H9 (cell line): ENCODE measurements at regions not wholly inside any gene's neighbourhood (a gene's known extent, or its start where the extent isn't known, plus 50 kb on each side); places are given as distances from the start of the nearest gene placed in this dataset.

Source experiments
- DNase-seq: peaks from one replicate; pipeline ENCODE4 v3.0.0-alpha.2; 2017
- H2AFZ ChIP-seq: one replicate; pipeline ENCODE4 v1.6.1; 2013; ENCODE audit warnings: mild to moderate bottlenecking, low read length, control low read depth, moderate library complexity
- H2AK5ac ChIP-seq: 2 replicates; pipeline ENCODE4 v1.6.1; 2013; ENCODE audit warnings: low read length, control low read depth, mixed read lengths; ENCODE audit not compliant: insufficient read length
- H2BK120ac ChIP-seq: one replicate; pipeline ENCODE4 v1.6.1; 2013; ENCODE audit warnings: low read depth, mild to moderate bottlenecking, low read length, control low read depth, inconsistent platforms; ENCODE audit not compliant: poor library complexity, severe bottlenecking
- H2BK12ac ChIP-seq: 2 replicates; pipeline ENCODE4 v1.6.1; 2013; ENCODE audit warnings: low read length, control low read depth, mixed read lengths, low read depth; ENCODE audit not compliant: insufficient read length
- H2BK15ac ChIP-seq: 2 replicates; pipeline ENCODE4 v1.6.1; 2013; ENCODE audit warnings: low read depth, low read length, control low read depth
- H2BK20ac ChIP-seq: one replicate; pipeline ENCODE4 v1.6.1; 2013; ENCODE audit warnings: low read depth, mild to moderate bottlenecking, low read length, control low read depth, inconsistent platforms; ENCODE audit not compliant: poor library complexity, severe bottlenecking
- H2BK5ac ChIP-seq: 2 replicates; pipeline ENCODE4 v1.6.1; 2013; ENCODE audit warnings: low read length, control low read depth, mixed read lengths; ENCODE audit not compliant: insufficient read length
- H3K14ac ChIP-seq: 2 replicates; pipeline ENCODE4 v1.6.1; 2013; ENCODE audit warnings: low read length, control low read depth; ENCODE audit not compliant: insufficient read depth
- H3K18ac ChIP-seq: 2 replicates; pipeline ENCODE4 v1.6.1; 2013; ENCODE audit warnings: low read depth, mild to moderate bottlenecking, mixed read lengths, low read length, control low read depth; ENCODE audit not compliant: insufficient read length
- H3K23ac ChIP-seq: 2 replicates; pipeline ENCODE4 v1.6.1; 2013; ENCODE audit warnings: low read length, control low read depth, mixed read lengths, low read depth; ENCODE audit not compliant: insufficient read length
- H3K23me2 ChIP-seq: 2 replicates; pipeline ENCODE4 v1.6.1; 2013; ENCODE audit warnings: low read depth, mild to moderate bottlenecking, mixed read lengths, low read length, control low read depth; ENCODE audit not compliant: insufficient read length, poor library complexity, severe bottlenecking
- H3K27ac ChIP-seq: 2 replicates; pipeline ENCODE4 v1.5.1; 2013; ENCODE audit warnings: low read length, control low read depth, mixed read lengths, low read depth; ENCODE audit not compliant: insufficient read length
- H3K27me3 ChIP-seq: 2 replicates; pipeline ENCODE4 v1.6.1; 2013; ENCODE audit warnings: low read length, control low read depth, inconsistent platforms; ENCODE audit not compliant: insufficient read depth
- H3K4ac ChIP-seq: 2 replicates; pipeline ENCODE4 v1.6.1; 2013; ENCODE audit warnings: low read depth, mild to moderate bottlenecking, control low read depth, inconsistent platforms, low read length, moderate library complexity
- H3K4me1 ChIP-seq: 2 replicates; pipeline ENCODE4 v1.6.1; 2013; ENCODE audit warnings: low read length, control low read depth, inconsistent platforms; ENCODE audit not compliant: insufficient read depth
- H3K4me2 ChIP-seq: 2 replicates; pipeline ENCODE4 v1.6.1; 2013; ENCODE audit warnings: low read length, control low read depth, mixed read lengths; ENCODE audit not compliant: insufficient read length, insufficient read depth
- H3K56ac ChIP-seq: 2 replicates; pipeline ENCODE4 v1.6.1; 2013; ENCODE audit warnings: low read depth, mild to moderate bottlenecking, mixed read lengths, low read length, control low read depth; ENCODE audit not compliant: insufficient read length
- H3K79me1 ChIP-seq: 2 replicates; pipeline ENCODE4 v1.6.1; 2013; ENCODE audit warnings: low read depth, mild to moderate bottlenecking, moderate library complexity, low read length, control low read depth, inconsistent platforms; ENCODE audit not compliant: insufficient read depth, poor library complexity, severe bottlenecking
- H3K79me2 ChIP-seq: 2 replicates; pipeline ENCODE4 v1.6.1; 2013; ENCODE audit warnings: low read length, control low read depth, inconsistent platforms; ENCODE audit not compliant: insufficient read depth
- H3K9ac ChIP-seq: 2 replicates; pipeline ENCODE4 v1.6.1; 2013; ENCODE audit warnings: low read length, control low read depth, mixed read lengths; ENCODE audit not compliant: insufficient read length; ENCODE audit errors: extremely low read depth
- H3K9me3 ChIP-seq: one replicate; pipeline ENCODE4 v1.6.1; 2013; ENCODE audit warnings: low read depth, low read length, inconsistent platforms; ENCODE audit not compliant: control insufficient read depth
- H3T11ph ChIP-seq: one replicate; pipeline ENCODE4 v1.6.1; 2013; ENCODE audit warnings: mild to moderate bottlenecking, low read length, control low read depth, inconsistent platforms
- H4K20me1 ChIP-seq: one replicate; pipeline ENCODE4 v1.6.1; 2013; ENCODE audit not compliant: control insufficient read depth, insufficient read length, insufficient read depth
- H4K5ac ChIP-seq: 2 replicates; pipeline ENCODE4 v1.6.1; 2013; ENCODE audit warnings: low read depth, mild to moderate bottlenecking, mixed read lengths, low read length, control low read depth; ENCODE audit not compliant: insufficient read length
- H4K8ac ChIP-seq: replicated peaks from 2 replicates; pipeline ENCODE4 v1.6.1; 2013; ENCODE audit warnings: low read length, control low read depth, mixed read lengths, low read depth; ENCODE audit not compliant: insufficient read length
- H4K91ac ChIP-seq: 2 replicates; pipeline ENCODE4 v1.6.1; 2013; ENCODE audit warnings: low read depth, mild to moderate bottlenecking, moderate library complexity, mixed read lengths, low read length, control low read depth; ENCODE audit not compliant: insufficient read length
- H3K27ac Mint-ChIP-seq, 3 experiments: 2 replicates in 2 of 3; 3 replicates in 1 of 3; pipeline ENCODE4 v1.8.0; 2020 to 2021; ENCODE audit warnings: mixed read lengths in 3 of 3, mild to moderate bottlenecking in 1 of 3, moderate library complexity in 1 of 3
- H3K27me3 Mint-ChIP-seq: 2 replicates; pipeline ENCODE4 v1.8.0; 2021; ENCODE audit warnings: low read depth, mild to moderate bottlenecking, moderate library complexity, mixed read lengths
- H3K36me3 Mint-ChIP-seq, 3 experiments: 2 replicates in 2 of 3; 3 replicates in 1 of 3; pipeline ENCODE4 v1.8.0; 2020 to 2021; ENCODE audit warnings: low read depth in 3 of 3, mixed read lengths in 3 of 3; ENCODE audit not compliant: insufficient read depth in 1 of 3
- H3K4me1 Mint-ChIP-seq, 2 experiments: 2 replicates each; pipeline ENCODE4 v1.8.0; 2020; ENCODE audit warnings: mixed read lengths in 2 of 2
- H3K4me3 Mint-ChIP-seq, 2 experiments: 2 replicates in 1 of 2; 3 replicates in 1 of 2; pipeline ENCODE4 v1.8.0; 2020 to 2021; ENCODE audit warnings: mild to moderate bottlenecking in 2 of 2, mixed read lengths in 2 of 2, moderate library complexity in 1 of 2
- H3K9me3 Mint-ChIP-seq, 2 experiments: 2 replicates in 1 of 2; 3 replicates in 1 of 2; pipeline ENCODE4 v1.8.0; 2020; ENCODE audit warnings: mild to moderate bottlenecking in 2 of 2, mixed read lengths in 2 of 2, moderate library complexity in 1 of 2
- CTCF ChIP-seq: fragments of 200-600 bp; sonication (generic); conservative IDR thresholded peaks from 3 replicates; pipeline ENCODE4 v1.8.0; 2021; ENCODE audit warnings: antibody characterized with exemption, mild to moderate bottlenecking
- WGBS: extraction: QIAGEN DNeasy Blood & Tissue Kit; methylation state at CpG from one replicate; pipeline ENCODE4 v1.1.7; 2013; ENCODE audit warnings: missing lambda C conversion rate, low lambda C conversion rate, mixed read lengths; ENCODE audit not compliant: insufficient read length; ENCODE audit errors: extremely low coverage; 5-methylcytosine and 5-hydroxymethylcytosine counted together

GRCh38 chr22:48043581-48043980, 1281.1 kb downstream of the TBC1D22A start:
- DNase-seq, result no peak
- Histone ChIP-seq H3K56ac (no peak overlapping the region), H3K9me3 (no peaks in the 10 kb centered on the region), H3K27ac (no peak overlapping the region), H3K4ac (no peak overlapping the region), H2AFZ (no peak overlapping the region), H3K23me2 (no peaks in the 10 kb centered on the region), H4K5ac (no peak overlapping the region), H3K14ac (no peak overlapping the region), H3K79me1 (no peaks in the 10 kb centered on the region), H3K27me3 (no peaks in the 10 kb centered on the region), H3K23ac (no peak overlapping the region), H3K4me1 (no peaks in the 10 kb centered on the region), H2BK15ac (no peak overlapping the region), H2AK5ac (no peak overlapping the region), H3T11ph (no peak overlapping the region), H3K9ac (no peak overlapping the region), H2BK20ac (no peak overlapping the region), H4K91ac (no peak overlapping the region), H4K20me1 (no peaks in the 10 kb centered on the region), H3K4me2 (no peak overlapping the region), H3K18ac (no peak overlapping the region), H2BK12ac (no peak overlapping the region), H2BK5ac (no peak overlapping the region), H4K8ac (no peak overlapping the region), H2BK120ac (no peak overlapping the region), H3K79me2 (no peaks in the 10 kb centered on the region)
- H3K27me3 Mint-ChIP-seq, result no peaks in the 10 kb centered on the region; the same call in 1 of the 2 replicates
- no peak overlapping the region for H3K4me3 Mint-ChIP-seq
- no CpG with 5 or more reads among the region's 6 CpGs for WGBS
- no peak overlapping the region for H3K27ac Mint-ChIP-seq
- H3K36me3 Mint-ChIP-seq, result no peaks in the 10 kb centered on the region
- TF ChIP-seq CTCF, result no peak
- H3K4me1 Mint-ChIP-seq, result peaks cover 5 to 6% of the 10 kb centered on the region in 2 experiments
- H3K9me3 Mint-ChIP-seq, result no peaks in the 10 kb centered on the region; a peak in 1 of 5 replicates
